ENCODE measurements at regions not wholly inside any gene's neighbourhood (a gene's known extent, or its start where the extent isn't known, plus 50 kb on each side); places are given as distances from the start of the nearest gene placed in this dataset.
A peak's percentile ranks its signal among the peaks of the same experiment; 100 is the strongest.

- H3K9me3 Mint-ChIP-seq: no peaks in the 10 kb centered on the region
- no peaks in the 10 kb centered on the region for H3K36me3 Mint-ChIP-seq (ENCODE audit: low read depth)
- no peak for TF ChIP-seq CTCF (IDR thresholded peaks at IDR 0.05; ENCODE audit: unreplicated experiment in 3 of 3)
- peaks cover 3% of the 10 kb centered on the region for H3K4me1 Mint-ChIP-seq
- no peak overlapping the region for H3K4me3 Mint-ChIP-seq
- no peaks in the 10 kb centered on the region for H3K27me3 Mint-ChIP-seq (ENCODE audit: low read depth)
- H3K27ac Mint-ChIP-seq: no peak overlapping the region
These were observed 526.3 kb downstream of the SPRY1 start for GRCh38 chr4:123922847-123923246.

DNA sequence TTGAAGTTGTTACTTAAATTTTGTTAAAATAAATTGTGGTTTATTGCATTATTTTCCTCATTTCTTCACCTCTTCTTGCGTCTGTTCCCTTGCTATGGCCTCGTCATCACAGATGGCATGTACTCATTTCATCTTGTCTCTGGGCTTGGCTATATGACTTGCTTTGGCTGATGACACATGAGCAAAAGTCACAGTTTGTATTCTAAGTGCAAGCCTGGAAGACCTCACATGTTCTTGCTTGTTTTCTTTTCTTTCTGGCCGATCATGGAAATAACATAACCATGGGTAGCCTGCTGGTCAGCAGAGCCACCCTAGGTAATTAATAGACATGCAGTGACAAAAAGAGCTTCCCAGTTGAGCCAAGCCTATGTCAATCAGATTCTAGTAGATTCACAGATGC lies 527.9 kb downstream of the SPRY1 start:
- Mint-ChIP-seq H3K27me3 (ENCODE audit: low read depth) (no peaks in the 10 kb centered on the region), H3K4me1 (no peaks in the 10 kb centered on the region), H3K27ac (no peak overlapping the region), H3K4me3 (no peak overlapping the region), H3K36me3 (ENCODE audit: low read depth) (no peaks in the 10 kb centered on the region), H3K9me3 (no peaks in the 10 kb centered on the region)
- no peak for TF ChIP-seq CTCF (IDR thresholded peaks at IDR 0.05; ENCODE audit: unreplicated experiment in 3 of 3)

- no peaks in the 10 kb centered on the region for H3K36me3 Mint-ChIP-seq (ENCODE audit: low read depth)
- no peak overlapping the region for H3K27ac Mint-ChIP-seq
- no peaks in the 10 kb centered on the region for H3K27me3 Mint-ChIP-seq (ENCODE audit: low read depth)
- no peaks in the 10 kb centered on the region for H3K4me1 Mint-ChIP-seq
- no peak overlapping the region for H3K4me3 Mint-ChIP-seq
- TF ChIP-seq CTCF (IDR thresholded peaks at IDR 0.05; ENCODE audit: unreplicated experiment in 3 of 3): no peak
- H3K9me3 Mint-ChIP-seq: peaks cover 4% of the 10 kb centered on the region
These were observed 533.0 kb downstream of the SPRY1 start for GRCh38 chr4:123929565-123929964.

DNA sequence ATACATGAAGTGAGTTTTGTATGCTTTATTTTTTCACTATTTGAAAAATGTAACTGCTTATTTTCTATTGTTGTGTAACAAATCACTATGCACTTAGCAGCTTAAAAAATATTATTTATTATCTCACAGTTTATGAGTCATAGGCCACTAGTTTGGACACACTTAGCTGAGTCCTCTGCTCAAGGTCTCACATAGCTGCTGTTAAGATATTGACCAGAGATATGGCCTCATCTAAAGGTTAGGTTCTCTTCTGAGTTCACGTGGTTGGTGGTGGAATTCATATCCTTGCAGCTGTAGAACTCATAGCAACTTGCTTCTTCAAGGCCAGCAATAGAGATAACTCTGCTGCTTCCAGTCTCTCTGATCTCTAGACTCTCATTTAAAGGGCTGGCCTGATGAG lies 534.4 kb downstream of the SPRY1 start:
- H3K4me1 Mint-ChIP-seq: no peaks in the 10 kb centered on the region
- H3K36me3 Mint-ChIP-seq (ENCODE audit: low read depth): no peaks in the 10 kb centered on the region
- TF ChIP-seq CTCF (IDR thresholded peaks at IDR 0.05; ENCODE audit: unreplicated experiment in 3 of 3): no peak
- no peak overlapping the region for H3K4me3 Mint-ChIP-seq
- H3K9me3 Mint-ChIP-seq: peaks cover 4% of the 10 kb centered on the region
- no peak overlapping the region for H3K27ac Mint-ChIP-seq
- no peaks in the 10 kb centered on the region for H3K27me3 Mint-ChIP-seq (ENCODE audit: low read depth)

GRCh38 chr4:123934096-123934495 lies 537.5 kb downstream of the SPRY1 start:
- H3K27ac Mint-ChIP-seq: peak overlapping the region in 1 of 3 experiments; percentile 21
- TF ChIP-seq CTCF (IDR thresholded peaks at IDR 0.05; ENCODE audit: unreplicated experiment in 3 of 3): no peak
- no peaks in the 10 kb centered on the region for H3K36me3 Mint-ChIP-seq (ENCODE audit: low read depth)
- no peaks in the 10 kb centered on the region for H3K27me3 Mint-ChIP-seq (ENCODE audit: low read depth)
- H3K4me3 Mint-ChIP-seq: no peak overlapping the region
- peaks cover 4% of the 10 kb centered on the region for H3K9me3 Mint-ChIP-seq
- H3K4me1 Mint-ChIP-seq: peaks cover 22% of the 10 kb centered on the region

GRCh38 chr4:123936621-123937043 lies 540.0 kb downstream of the SPRY1 start:
- H3K27me3 Mint-ChIP-seq (ENCODE audit: low read depth): no peaks in the 10 kb centered on the region
- peak overlapping the region in 2 of 3 experiments; percentile 65 to 81 for H3K27ac Mint-ChIP-seq
- TF ChIP-seq CTCF (IDR thresholded peaks at IDR 0.05; ENCODE audit: unreplicated experiment in 3 of 3): no peak
- no peak overlapping the region for H3K4me3 Mint-ChIP-seq
- H3K36me3 Mint-ChIP-seq (ENCODE audit: low read depth): no peaks in the 10 kb centered on the region
- no peaks in the 10 kb centered on the region for H3K9me3 Mint-ChIP-seq
- H3K4me1 Mint-ChIP-seq: peaks cover 36% of the 10 kb centered on the region
